CD4-positive, alpha-beta T cell treated with Interleukin-1 beta for 1 hour (primary cell): ENCODE measurements at regions not wholly inside any gene's neighbourhood (a gene's known extent, or its start where the extent isn't known, plus 50 kb on each side); places are given as distances from the start of the nearest gene placed in this dataset.
"Not testable (repeated sequence)": the region's sequence is repeated elsewhere in the genome, so short reads cannot be mapped to it uniquely, and the experiment has no call there.

Experiments used
- DNase-seq, 2 donors: peaks; one replicate each; pipeline ENCODE4 v3.0.0-alpha.2; 2020 to 2022

DNA sequence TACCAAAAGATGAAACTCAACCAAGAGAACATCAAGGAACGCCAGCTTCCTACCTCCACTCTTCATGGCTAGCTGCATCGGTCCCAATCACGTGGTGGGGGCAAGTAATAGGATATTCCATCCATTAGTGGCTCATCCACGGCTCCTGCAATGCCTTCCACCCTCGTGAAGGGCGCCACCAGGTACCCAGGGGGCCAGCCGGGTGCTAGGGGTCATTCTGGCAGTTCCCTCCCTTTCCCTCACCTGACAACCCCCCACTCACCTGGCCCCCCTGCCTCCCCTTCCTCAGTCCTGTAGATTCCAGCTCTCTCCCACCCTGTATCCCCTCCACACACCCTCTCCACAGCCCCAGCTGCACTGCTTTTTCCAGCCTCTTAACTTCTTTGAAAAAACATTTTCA is 161.9 kb downstream of the URI1 start:
- DNase-seq, result no peak

DNA sequence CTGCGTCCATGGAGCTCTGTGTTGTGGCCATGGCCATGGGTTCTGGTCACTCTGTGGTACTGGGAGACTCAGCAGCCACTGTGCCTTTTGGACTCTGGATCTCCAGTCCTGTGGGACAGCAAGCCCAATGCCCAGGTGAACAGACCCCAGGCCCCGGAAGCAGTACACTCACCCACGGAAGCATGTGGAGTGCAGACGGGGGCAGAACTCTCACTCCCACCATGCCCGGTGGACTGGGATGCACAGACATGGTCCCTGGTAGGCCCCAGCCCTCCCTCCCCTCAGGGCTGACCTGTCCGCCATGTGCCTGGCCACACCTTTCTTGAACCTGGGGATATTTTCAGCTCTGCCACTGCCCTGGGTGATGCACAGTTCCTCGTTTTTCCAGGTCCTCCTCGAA is 163.3 kb downstream of the URI1 start:
- no peak for DNase-seq

DNA sequence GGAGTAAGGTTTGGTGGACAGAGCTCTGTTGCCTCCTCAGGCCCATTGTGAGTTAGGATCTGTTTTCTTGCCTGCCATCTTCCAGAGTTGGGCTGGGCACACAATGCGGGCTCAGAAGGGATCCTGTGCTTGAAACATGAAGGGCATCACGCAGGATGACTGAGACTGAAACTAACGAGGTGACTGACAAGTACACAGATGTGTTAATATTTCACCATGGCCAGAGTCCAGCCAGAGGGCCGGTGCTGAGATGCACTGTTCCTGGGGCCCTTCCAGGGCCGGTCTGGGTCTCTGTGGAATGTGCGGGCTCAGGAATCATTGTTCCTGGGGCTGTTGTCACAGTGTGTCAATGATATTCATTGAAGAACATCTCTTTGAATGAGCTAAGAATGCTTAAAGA is 163.7 kb downstream of the URI1 start:
- no peak for DNase-seq

DNA sequence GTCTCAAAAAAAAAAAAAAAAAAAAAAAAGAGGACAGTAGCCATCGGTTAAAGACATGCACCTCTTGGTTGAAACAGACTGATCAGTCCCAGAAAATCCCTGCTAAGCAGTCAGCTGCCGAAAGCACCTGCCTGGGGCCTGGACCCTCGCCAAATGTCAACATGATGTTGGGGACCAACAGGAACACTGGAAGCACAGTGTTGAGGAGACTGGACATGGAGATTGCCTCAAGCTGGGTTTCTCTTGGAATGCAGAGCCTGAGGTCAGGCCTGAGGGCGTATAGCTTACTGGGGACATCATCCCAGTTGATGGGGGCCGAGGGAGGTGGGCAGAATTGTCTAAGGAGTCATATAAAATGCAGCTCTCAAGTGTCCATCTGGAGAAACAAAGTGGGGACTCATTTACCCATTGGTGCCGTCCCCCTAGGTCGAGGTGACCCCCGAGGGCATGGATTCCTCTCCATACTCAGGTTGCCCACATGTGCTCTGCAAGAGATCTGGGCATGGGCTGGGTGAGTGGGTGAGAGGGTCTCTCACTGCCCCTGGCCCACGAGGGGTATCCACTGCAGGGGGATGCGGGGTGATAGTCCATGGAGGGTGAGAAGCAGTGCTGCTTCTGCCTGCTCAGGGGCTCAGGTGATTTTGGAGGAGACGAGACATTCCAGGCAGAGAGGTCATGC is 164.5 kb downstream of the URI1 start:
- DNase-seq, result no peak

DNA sequence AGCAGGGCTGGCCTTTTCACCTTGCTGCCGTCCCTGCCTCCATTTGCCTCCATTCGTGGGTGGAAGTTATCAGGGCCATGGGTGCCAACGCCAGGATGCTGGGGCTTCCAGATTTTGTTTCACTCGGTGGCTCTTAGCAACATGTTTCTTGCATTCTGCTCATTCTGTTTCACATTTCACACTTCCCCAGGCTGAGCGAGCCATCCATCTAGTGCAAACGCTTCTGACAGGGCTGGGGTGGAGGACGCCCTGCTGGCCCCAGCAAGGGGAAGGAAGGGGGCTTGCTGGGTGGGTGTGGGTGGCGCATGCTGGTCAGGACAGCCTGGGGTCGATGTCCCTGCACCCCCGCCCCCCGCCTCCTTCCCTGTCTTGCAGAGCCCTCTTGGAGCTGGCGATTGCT is 165.2 kb downstream of the URI1 start:
- no peak for DNase-seq

DNA sequence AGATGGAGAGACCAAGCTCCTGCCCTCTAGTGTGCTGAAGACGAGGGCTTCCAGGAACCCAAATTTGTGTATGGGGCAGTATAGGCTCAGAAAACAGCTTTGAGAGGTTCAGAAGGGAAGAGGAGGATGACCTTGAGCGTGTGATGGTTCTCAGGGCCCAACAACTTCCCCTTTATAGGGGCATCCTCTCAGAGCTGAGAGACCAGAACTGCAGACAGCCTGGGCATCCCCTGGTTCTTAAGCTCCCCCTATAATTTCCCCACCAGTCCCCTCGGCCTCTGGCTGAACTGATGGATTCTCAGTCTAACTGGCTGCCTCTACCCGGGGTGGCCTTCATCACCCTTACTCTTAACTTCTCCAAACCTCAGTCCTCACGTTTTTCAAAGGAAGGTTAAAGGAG is 167.5 kb downstream of the URI1 start:
- no peak for DNase-seq

DNA sequence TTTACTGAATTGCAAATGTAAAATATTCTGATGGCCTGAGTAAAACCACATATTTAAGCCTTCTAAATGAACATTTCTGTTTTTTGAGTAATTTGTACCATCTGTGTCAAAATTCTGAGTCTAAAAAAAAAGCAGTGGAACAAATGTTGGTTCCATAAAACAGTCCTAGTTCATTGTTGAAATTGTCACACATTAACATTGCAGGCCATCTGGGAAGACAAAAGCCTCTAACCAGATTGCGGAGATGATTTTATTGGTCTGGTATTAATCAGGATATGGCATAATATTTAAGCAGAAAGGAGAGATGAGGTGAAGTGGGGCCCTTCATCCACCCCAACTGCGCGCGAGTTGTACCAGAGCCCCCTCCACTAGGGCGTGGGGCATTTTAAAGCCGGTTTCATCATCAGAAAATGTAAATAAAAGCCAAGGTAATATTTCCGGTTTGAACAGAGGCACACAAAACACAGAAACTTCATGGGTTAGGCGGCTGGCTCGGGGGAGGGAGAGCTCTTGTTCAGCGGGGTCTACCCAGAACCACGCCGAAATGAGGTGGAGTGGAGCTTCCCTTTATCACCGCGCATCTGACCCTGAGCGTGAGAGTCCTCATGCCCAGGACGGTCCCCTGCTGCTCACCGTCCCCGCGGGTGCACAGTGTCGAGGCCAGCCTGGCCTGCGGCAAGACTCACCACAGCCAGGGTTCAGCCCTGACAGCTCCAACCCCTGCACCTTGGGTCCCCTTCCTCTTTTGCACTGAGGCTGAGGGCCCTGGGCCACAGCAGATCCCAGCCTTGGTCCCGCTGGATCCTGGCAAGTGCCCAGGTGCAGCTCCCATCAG is 169.2 kb downstream of the URI1 start:
- DNase-seq, result no peak

DNA sequence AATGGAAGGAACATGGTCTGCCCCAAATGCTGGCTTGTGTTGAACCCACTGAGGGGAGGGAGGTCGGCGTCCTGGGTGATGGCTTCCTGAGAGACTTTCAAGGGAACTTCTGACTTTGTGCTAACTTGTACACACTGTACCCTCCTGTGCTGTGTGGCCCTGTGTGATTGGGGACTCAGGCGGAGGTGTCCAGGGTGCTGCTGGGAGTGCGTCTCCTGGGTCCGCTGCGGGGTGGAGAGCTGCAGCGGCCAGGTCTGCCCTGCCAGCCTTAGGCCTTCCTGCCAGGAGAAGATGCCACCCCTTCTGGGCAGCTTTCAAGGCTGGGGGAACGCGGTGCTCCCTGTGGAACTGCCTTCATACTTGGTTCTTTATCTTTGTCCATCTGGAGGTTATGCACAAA is 170.1 kb downstream of the URI1 start:
- no peak for DNase-seq

DNA sequence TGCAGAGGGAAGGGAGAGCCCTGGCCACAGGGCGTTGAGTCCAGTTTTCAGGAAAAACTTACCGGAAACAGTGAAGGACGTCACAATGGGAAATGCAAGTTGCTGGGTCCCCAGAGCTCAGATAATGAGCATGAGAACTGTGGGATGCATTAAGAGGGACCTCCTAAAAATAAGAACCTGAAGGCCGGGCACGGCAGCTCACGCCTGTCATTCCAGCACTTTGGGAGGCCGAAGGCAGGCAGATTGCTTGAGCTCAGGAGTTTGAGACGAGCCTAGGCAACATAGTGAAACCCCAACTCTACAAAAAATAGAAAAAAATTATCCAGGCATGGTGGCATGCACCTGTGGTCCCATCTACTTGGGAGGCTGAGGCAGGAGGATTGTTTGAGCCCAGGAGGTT is 170.6 kb downstream of the URI1 start:
- DNase-seq, result no peak

DNA sequence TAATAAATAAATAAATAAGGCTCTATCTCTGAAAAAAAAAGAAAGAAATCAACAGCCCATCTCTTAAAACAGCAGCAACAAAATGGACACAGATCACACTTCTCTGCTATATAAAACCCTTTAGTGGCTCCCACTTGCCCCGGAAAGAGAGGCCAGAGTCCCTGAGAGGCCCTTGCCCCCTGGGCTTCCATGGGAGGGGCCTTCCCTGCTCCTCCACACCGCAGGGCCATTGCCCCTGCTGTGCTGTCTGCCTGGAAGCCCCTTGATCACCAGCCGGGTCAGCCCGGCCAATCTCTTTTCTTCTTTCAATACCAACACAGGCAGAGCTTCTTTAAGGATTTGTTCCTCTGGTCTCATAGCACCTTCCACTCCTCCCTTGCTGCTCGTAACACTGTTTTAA is 171.1 kb downstream of the URI1 start:
- DNase-seq, result no peak

DNA sequence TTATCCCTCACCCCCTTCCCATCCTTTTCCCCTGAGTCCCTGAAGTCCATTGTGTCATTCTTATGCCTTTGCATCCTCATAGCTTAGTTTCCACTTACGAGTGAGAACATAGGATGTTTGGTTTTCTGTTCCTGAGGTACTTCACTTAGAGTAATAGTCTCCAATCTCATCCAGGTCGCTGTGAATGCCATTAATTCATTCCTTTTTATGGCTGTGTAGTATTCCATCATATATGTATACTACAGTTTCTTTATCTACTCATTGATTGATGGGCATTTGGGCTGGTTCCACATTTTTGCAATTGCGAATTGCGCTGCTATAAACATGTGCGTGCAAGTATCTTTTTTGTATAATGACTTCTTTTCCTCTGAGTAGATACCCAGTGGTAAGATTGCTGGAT is 172.1 kb downstream of the URI1 start:
- DNase-seq, result not testable (repeated sequence)

DNA sequence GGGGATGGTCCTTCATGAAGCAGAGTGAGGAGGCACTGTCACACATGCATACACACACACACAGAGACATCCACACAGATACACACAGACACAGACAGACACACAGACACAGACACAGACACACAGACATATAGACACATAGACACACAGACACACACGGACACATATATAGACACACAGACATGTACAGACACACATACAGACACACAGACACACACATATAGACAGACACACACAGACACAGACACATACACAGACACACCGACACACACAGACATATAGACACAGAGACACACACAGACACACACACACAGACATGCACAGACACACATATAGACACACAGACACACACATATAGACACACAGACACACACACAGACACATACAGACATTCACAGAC is 173.9 kb downstream of the URI1 start:
- DNase-seq, result no peak

DNA sequence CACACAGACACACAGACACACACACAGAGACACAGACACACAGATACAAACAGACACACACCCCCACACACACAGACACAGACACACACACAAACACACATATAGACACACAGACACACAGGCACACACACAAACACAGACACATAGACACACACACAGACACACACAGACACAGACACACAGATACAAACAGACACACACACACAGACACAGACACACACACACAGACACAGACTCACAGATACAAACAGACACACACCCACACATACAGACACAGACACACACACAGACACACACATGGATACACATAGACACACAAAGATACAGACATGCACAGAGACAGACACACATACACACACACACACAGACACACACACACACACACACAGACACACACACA is 174.5 kb downstream of the URI1 start:
- DNase-seq, result no peak

DNA sequence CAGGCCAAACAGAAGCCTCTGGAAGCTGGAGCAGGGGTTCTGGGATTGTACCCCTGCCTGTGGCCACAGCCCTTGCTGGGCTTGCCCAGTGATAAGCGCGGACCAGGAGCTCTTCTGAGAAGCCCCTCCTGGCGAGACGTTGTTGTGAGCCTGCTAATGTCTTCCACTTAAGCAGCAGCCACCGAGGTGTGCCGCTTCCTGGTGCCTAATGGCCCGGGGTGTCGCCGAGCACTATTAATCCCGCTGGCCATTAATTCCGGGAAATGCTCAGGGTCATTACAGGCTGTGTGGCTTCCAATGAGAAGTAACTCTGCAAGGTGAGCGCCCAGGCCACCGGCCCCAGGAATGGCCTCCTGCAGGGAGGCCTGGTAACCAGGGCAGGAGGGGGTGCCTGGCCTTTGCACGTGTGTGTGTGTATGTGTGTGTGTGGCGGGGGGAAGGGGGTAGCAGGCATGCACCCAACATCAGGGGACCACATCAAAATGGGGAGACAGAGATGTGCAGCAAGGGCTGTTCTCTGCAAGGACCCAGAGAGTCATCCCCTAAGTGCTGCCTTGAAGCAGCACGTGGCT is 175.0 kb downstream of the URI1 start:
- no peak for DNase-seq

DNA sequence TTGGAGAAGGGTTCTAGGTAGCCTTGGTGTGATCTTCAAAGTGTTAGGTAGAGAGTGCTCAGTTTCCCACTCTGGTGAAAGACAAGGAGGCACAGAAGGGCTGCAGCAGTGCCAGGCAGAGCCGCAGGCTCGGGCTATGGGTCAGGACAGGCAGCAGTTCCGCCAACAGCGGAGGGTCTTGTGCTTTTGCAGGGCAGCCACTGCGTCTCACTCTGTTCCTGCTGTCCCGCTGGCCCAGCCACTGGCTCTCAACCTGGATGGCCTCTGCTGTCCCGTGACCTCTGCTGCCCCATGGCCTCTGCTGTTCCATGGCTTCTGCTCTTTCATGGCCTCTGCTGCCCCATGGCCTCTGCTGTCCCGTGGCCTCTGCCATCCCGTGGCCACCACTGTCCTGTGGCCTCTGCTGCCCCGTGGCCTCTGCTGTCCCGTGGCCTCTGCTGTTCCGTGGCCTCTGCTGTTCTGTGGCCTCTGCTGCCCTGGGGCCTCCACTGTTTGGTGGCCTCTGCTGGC is 175.7 kb downstream of the URI1 start:
- DNase-seq, result no peak

DNA sequence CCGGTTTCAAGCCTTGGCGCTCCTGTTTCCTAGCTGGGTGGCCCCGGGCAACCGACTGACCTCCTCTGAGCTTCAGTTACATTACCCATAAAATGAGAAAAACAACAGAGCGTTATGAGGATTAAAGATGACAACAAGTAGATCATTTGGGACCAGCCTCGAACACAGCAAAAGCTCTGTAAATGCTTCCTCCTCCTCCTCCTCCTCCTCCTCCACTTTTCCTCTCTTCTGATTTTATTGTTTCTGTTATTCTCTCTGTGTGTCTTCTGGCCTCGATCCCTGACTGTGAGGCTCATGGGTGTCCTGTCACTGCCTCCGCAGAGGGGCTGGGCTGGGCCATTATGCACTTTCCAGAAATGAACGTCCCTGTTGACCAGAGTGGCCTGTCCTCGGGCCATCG is 176.2 kb downstream of the URI1 start:
- no peak for DNase-seq

DNA sequence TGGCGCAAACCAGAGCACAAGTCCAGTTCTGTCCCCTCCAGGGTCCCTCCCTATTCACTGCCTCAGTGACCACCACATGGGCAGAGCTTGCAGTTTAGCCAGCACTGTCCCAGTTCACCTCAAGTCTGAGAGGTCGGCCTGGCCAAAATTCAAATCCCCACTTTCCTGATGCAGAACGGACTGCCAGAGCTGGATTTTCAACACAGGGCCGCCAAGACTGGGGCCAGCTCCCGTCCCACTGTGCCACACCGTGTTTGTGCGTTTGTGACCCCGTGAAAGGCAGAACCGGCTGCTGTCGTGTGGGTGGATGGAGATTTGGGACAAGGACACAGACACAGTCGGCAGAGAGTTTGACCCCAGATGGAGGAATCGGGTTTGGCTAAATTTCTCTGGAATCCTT is 176.7 kb downstream of the URI1 start:
- no peak for DNase-seq

DNA sequence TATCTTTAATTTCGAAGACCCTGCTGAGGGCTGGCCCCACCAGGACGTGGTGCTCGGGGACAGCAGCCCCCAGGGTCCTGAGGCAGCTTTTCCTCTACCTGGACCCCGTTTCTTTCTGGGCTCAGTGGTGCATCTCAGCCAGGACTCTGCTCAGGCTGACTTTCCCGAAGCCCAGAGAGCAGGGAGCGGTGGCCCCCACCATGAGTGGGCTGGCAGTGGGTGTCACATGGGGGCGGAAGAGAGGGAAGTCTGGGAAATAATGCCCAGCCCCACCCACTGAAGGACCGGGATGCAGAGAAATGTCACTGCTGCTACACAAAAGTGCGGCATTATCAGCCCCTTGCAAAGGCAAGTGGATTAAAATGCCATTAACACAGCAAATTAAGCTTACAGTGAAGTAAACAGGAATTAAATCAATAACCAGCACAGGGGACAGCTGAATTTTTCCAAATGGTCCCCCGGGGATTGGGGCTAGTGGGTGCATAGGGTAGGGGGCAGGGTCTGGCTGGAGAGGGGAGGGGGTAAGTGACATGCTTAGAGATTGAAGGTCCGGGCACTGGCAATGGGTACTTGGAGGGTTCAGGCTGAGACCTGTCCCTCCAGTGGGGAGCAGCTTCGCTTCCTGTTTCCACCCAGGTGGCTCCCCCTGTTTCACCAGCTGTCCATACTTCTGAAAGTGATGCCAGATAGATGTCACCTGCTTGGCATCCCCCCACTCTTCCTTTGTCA is 177.3 kb downstream of the URI1 start:
- DNase-seq, result no peak

DNA sequence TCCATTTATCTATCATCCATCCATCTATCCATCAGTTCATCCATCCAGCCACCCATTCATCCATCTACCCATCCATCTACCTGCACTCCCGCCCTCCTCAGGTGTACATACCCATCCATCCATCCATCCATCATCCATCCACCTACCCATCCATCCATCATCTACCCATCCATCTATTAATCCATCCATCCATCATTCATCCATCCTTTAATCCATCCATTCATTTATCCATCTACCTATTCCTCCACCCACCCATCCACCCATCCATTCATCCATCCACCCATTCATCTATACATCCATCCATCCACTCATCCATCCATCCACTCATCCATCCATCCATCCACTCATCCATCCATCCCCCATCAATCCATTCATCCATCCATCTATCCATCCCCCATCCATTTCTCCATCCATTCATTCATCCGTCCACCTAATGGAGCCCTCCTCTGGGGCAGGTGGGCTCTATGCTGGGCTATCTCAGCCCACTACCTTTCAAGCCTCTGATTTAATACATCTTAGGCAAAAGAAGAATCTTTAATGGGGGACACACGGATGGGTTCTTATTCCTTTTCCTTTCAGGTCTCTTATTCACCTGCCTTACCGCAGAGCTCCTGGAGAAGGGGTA is 178.9 kb downstream of the URI1 start:
- no peak for DNase-seq

DNA sequence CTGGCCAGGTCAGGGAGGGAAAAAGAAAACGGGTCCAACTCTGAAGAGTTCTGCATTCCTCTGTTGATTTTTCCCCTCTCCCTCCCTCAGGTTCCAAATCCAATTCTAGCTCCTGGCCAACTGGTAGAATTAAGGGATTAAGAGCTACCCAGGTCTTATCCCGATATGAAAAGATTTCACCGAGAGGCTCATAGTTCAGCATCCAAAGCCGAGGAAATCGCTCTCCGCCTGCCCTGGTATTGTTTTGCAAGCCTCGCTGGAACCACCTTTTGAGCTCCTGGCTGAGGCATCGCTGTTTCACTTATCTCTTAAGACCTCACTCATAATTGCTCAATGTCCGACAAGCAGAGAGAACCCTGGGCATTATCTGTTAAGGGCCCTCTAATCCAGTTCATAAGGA is 180.4 kb downstream of the URI1 start:
- DNase-seq, result no peak

DNA sequence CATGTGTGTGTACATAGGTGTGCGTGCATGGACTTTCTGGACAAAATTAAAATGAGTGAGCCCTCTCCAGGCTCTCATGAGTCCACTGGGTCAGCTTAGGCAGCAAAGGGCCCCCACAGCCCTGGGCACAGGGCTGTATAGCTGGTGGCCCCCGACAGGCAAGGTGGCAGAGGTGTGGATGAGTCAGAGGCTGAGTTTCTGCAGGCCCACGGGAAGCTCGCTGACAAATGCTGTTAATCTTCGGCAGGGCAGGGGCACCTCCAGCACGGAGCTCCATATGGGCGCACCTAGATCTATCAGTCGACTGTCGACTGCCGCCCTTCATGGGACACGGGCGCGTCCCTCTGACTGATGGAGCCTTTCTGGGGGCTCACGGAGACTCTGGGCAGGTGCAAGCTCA is 181.1 kb downstream of the URI1 start:
- DNase-seq, result no peak

DNA sequence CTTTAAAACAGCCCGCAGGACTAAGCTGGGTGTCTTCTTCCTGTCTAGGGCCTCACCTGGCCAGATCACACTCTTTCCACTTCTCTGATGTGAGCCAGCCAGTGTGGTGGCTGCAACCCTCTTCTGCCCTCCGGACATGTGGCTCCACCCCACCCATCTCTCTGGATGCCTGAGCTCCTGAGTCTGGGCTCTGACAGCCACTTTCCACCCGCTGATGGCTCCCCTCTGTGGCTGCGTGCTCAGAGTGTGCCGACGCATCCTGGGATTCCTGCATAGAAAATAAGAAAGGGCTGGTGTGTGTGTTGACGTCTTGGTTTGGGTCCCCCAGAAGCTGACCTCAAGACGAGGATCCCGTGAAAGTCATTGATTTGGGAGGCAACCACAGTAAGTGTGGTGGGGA is 181.6 kb downstream of the URI1 start:
- no peak for DNase-seq

DNA sequence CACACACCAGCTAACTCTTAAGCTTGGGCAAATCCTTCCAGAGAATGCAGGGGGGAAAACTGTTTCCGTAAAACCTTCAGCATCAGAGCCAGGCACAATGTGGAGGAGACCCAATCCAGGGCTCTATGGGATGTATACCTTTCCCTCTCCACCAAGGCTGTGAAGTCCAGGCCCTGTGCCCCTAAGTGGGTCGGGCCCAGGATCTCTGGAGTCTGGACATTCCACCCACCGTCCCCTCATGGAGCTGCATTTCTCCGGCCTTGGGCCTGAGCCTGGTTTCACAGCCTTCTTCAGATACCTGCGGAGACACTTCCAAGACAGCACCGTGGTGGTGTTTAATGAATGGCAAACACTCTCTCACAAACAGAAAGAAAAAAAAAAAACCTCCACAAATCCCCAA is 186.2 kb downstream of the URI1 start:
- DNase-seq, result no peak
